H9 (cell line): ENCODE measurements at regions not wholly inside any gene's neighbourhood (a gene's known extent, or its start where the extent isn't known, plus 50 kb on each side); places are given as distances from the start of the nearest gene placed in this dataset.

ENCODE experiments used
- DNase-seq: peaks from one replicate; pipeline ENCODE4 v3.0.0-alpha.2; 2017
- H2AFZ ChIP-seq: one replicate; pipeline ENCODE4 v1.6.1; 2013; ENCODE audit warnings: mild to moderate bottlenecking, low read length, control low read depth, moderate library complexity
- H2AK5ac ChIP-seq: 2 replicates; pipeline ENCODE4 v1.6.1; 2013; ENCODE audit warnings: low read length, control low read depth, mixed read lengths; ENCODE audit not compliant: insufficient read length
- H2BK120ac ChIP-seq: one replicate; pipeline ENCODE4 v1.6.1; 2013; ENCODE audit warnings: low read depth, mild to moderate bottlenecking, low read length, control low read depth, inconsistent platforms; ENCODE audit not compliant: poor library complexity, severe bottlenecking
- H2BK12ac ChIP-seq: 2 replicates; pipeline ENCODE4 v1.6.1; 2013; ENCODE audit warnings: low read length, control low read depth, mixed read lengths, low read depth; ENCODE audit not compliant: insufficient read length
- H2BK15ac ChIP-seq: 2 replicates; pipeline ENCODE4 v1.6.1; 2013; ENCODE audit warnings: low read depth, low read length, control low read depth
- H2BK20ac ChIP-seq: one replicate; pipeline ENCODE4 v1.6.1; 2013; ENCODE audit warnings: low read depth, mild to moderate bottlenecking, low read length, control low read depth, inconsistent platforms; ENCODE audit not compliant: poor library complexity, severe bottlenecking
- H2BK5ac ChIP-seq: 2 replicates; pipeline ENCODE4 v1.6.1; 2013; ENCODE audit warnings: low read length, control low read depth, mixed read lengths; ENCODE audit not compliant: insufficient read length
- H3K14ac ChIP-seq: 2 replicates; pipeline ENCODE4 v1.6.1; 2013; ENCODE audit warnings: low read length, control low read depth; ENCODE audit not compliant: insufficient read depth
- H3K18ac ChIP-seq: 2 replicates; pipeline ENCODE4 v1.6.1; 2013; ENCODE audit warnings: low read depth, mild to moderate bottlenecking, mixed read lengths, low read length, control low read depth; ENCODE audit not compliant: insufficient read length
- H3K23ac ChIP-seq: 2 replicates; pipeline ENCODE4 v1.6.1; 2013; ENCODE audit warnings: low read length, control low read depth, mixed read lengths, low read depth; ENCODE audit not compliant: insufficient read length
- H3K23me2 ChIP-seq: 2 replicates; pipeline ENCODE4 v1.6.1; 2013; ENCODE audit warnings: low read depth, mild to moderate bottlenecking, mixed read lengths, low read length, control low read depth; ENCODE audit not compliant: insufficient read length, poor library complexity, severe bottlenecking
- H3K27ac ChIP-seq: 2 replicates; pipeline ENCODE4 v1.5.1; 2013; ENCODE audit warnings: low read length, control low read depth, mixed read lengths, low read depth; ENCODE audit not compliant: insufficient read length
- H3K27me3 ChIP-seq: 2 replicates; pipeline ENCODE4 v1.6.1; 2013; ENCODE audit warnings: low read length, control low read depth, inconsistent platforms; ENCODE audit not compliant: insufficient read depth
- H3K4ac ChIP-seq: 2 replicates; pipeline ENCODE4 v1.6.1; 2013; ENCODE audit warnings: low read depth, mild to moderate bottlenecking, control low read depth, inconsistent platforms, low read length, moderate library complexity
- H3K4me1 ChIP-seq: 2 replicates; pipeline ENCODE4 v1.6.1; 2013; ENCODE audit warnings: low read length, control low read depth, inconsistent platforms; ENCODE audit not compliant: insufficient read depth
- H3K4me2 ChIP-seq: 2 replicates; pipeline ENCODE4 v1.6.1; 2013; ENCODE audit warnings: low read length, control low read depth, mixed read lengths; ENCODE audit not compliant: insufficient read length, insufficient read depth
- H3K56ac ChIP-seq: 2 replicates; pipeline ENCODE4 v1.6.1; 2013; ENCODE audit warnings: low read depth, mild to moderate bottlenecking, mixed read lengths, low read length, control low read depth; ENCODE audit not compliant: insufficient read length
- H3K79me1 ChIP-seq: 2 replicates; pipeline ENCODE4 v1.6.1; 2013; ENCODE audit warnings: low read depth, mild to moderate bottlenecking, moderate library complexity, low read length, control low read depth, inconsistent platforms; ENCODE audit not compliant: insufficient read depth, poor library complexity, severe bottlenecking
- H3K79me2 ChIP-seq: 2 replicates; pipeline ENCODE4 v1.6.1; 2013; ENCODE audit warnings: low read length, control low read depth, inconsistent platforms; ENCODE audit not compliant: insufficient read depth
- H3K9ac ChIP-seq: 2 replicates; pipeline ENCODE4 v1.6.1; 2013; ENCODE audit warnings: low read length, control low read depth, mixed read lengths; ENCODE audit not compliant: insufficient read length; ENCODE audit errors: extremely low read depth
- H3K9me3 ChIP-seq: one replicate; pipeline ENCODE4 v1.6.1; 2013; ENCODE audit warnings: low read depth, low read length, inconsistent platforms; ENCODE audit not compliant: control insufficient read depth
- H3T11ph ChIP-seq: one replicate; pipeline ENCODE4 v1.6.1; 2013; ENCODE audit warnings: mild to moderate bottlenecking, low read length, control low read depth, inconsistent platforms
- H4K20me1 ChIP-seq: one replicate; pipeline ENCODE4 v1.6.1; 2013; ENCODE audit not compliant: control insufficient read depth, insufficient read length, insufficient read depth
- H4K5ac ChIP-seq: 2 replicates; pipeline ENCODE4 v1.6.1; 2013; ENCODE audit warnings: low read depth, mild to moderate bottlenecking, mixed read lengths, low read length, control low read depth; ENCODE audit not compliant: insufficient read length
- H4K8ac ChIP-seq: replicated peaks from 2 replicates; pipeline ENCODE4 v1.6.1; 2013; ENCODE audit warnings: low read length, control low read depth, mixed read lengths, low read depth; ENCODE audit not compliant: insufficient read length
- H4K91ac ChIP-seq: 2 replicates; pipeline ENCODE4 v1.6.1; 2013; ENCODE audit warnings: low read depth, mild to moderate bottlenecking, moderate library complexity, mixed read lengths, low read length, control low read depth; ENCODE audit not compliant: insufficient read length
- H3K27ac Mint-ChIP-seq, 3 experiments: 2 replicates in 2 of 3; 3 replicates in 1 of 3; pipeline ENCODE4 v1.8.0; 2020 to 2021; ENCODE audit warnings: mixed read lengths in 3 of 3, mild to moderate bottlenecking in 1 of 3, moderate library complexity in 1 of 3
- H3K27me3 Mint-ChIP-seq: 2 replicates; pipeline ENCODE4 v1.8.0; 2021; ENCODE audit warnings: low read depth, mild to moderate bottlenecking, moderate library complexity, mixed read lengths
- H3K36me3 Mint-ChIP-seq, 3 experiments: 2 replicates in 2 of 3; 3 replicates in 1 of 3; pipeline ENCODE4 v1.8.0; 2020 to 2021; ENCODE audit warnings: low read depth in 3 of 3, mixed read lengths in 3 of 3; ENCODE audit not compliant: insufficient read depth in 1 of 3
- H3K4me1 Mint-ChIP-seq, 2 experiments: 2 replicates each; pipeline ENCODE4 v1.8.0; 2020; ENCODE audit warnings: mixed read lengths in 2 of 2
- H3K4me3 Mint-ChIP-seq, 2 experiments: 2 replicates in 1 of 2; 3 replicates in 1 of 2; pipeline ENCODE4 v1.8.0; 2020 to 2021; ENCODE audit warnings: mild to moderate bottlenecking in 2 of 2, mixed read lengths in 2 of 2, moderate library complexity in 1 of 2
- H3K9me3 Mint-ChIP-seq, 2 experiments: 2 replicates in 1 of 2; 3 replicates in 1 of 2; pipeline ENCODE4 v1.8.0; 2020; ENCODE audit warnings: mild to moderate bottlenecking in 2 of 2, mixed read lengths in 2 of 2, moderate library complexity in 1 of 2
- CTCF ChIP-seq: fragments of 200-600 bp; sonication (generic); conservative IDR thresholded peaks from 3 replicates; pipeline ENCODE4 v1.8.0; 2021; ENCODE audit warnings: antibody characterized with exemption, mild to moderate bottlenecking
- WGBS: extraction: QIAGEN DNeasy Blood & Tissue Kit; methylation state at CpG from one replicate; pipeline ENCODE4 v1.1.7; 2013; ENCODE audit warnings: missing lambda C conversion rate, low lambda C conversion rate, mixed read lengths; ENCODE audit not compliant: insufficient read length; ENCODE audit errors: extremely low coverage; 5-methylcytosine and 5-hydroxymethylcytosine counted together

DNA sequence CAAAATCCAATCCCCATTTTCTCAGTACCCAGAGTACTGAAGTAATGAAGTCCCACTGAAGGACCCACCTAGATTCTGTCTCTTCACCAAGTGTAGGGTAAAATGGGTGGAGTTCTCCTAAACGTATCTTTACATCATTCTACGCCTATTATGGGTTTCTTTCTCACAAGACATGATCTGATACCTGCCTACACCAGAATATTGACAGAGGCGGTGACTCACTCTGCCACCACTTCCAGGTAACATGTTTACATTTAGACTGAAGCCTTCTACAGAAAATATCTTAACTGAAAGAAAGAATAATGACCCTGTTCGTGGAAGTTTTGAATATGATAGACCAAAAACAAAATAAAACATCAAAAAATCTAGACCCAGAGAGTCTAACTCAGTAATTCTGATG, 89.8 kb downstream of the BTG1 start:
- H4K8ac ChIP-seq: no peak overlapping the region
- no peak overlapping the region for H3K4ac ChIP-seq
- no peaks in the 10 kb centered on the region for H3K27me3 ChIP-seq
- Mint-ChIP-seq H3K4me1 (peaks cover 0 to 6% of the 10 kb centered on the region in 2 experiments; a peak in 1 of 4 replicates), H3K9me3 (peaks cover 6 to 7% of the 10 kb centered on the region in 2 experiments; a peak in 3 of 5 replicates), H3K27me3 (no peaks in the 10 kb centered on the region), H3K4me3 (no peak overlapping the region), H3K36me3 (peaks cover 0 to 4% (median 1%) of the 10 kb centered on the region in 3 experiments; a peak in 4 of 7 replicates), H3K27ac (no peak overlapping the region)
- no peak overlapping the region for H2AK5ac ChIP-seq
- no peak overlapping the region for H2BK20ac ChIP-seq
- no peak overlapping the region for H2BK15ac ChIP-seq
- H3K56ac ChIP-seq: no peak overlapping the region
- H3K9ac ChIP-seq: no peak overlapping the region
- no peaks in the 10 kb centered on the region for H3K4me1 ChIP-seq
- H2AFZ ChIP-seq: no peak overlapping the region
- H3K23me2 ChIP-seq: no peaks in the 10 kb centered on the region
- H3K9me3 ChIP-seq: no peaks in the 10 kb centered on the region
- no peak overlapping the region for H4K91ac ChIP-seq
- H3K23ac ChIP-seq: no peak overlapping the region
- H3K27ac ChIP-seq: no peak overlapping the region
- H2BK12ac ChIP-seq: no peak overlapping the region
- H3T11ph ChIP-seq: no peak overlapping the region
- TF ChIP-seq CTCF: no peak
- H2BK120ac ChIP-seq: no peak overlapping the region
- no peaks in the 10 kb centered on the region for H4K20me1 ChIP-seq
- no peak overlapping the region for H3K4me2 ChIP-seq
- no peak overlapping the region for H2BK5ac ChIP-seq
- no peak overlapping the region for H4K5ac ChIP-seq
- H3K14ac ChIP-seq: no peak overlapping the region
- no peaks in the 10 kb centered on the region for H3K79me1 ChIP-seq
- H3K18ac ChIP-seq: no peak overlapping the region
- WGBS: no CpG with 5 or more reads among the region's 4 CpGs
- no peaks in the 10 kb centered on the region for H3K79me2 ChIP-seq
- DNase-seq: no peak
